Suprapubic skin (tissue), 3 donors: ENCODE measurements at regions not wholly inside any gene's neighbourhood (a gene's known extent, or its start where the extent isn't known, plus 50 kb on each side); places are given as distances from the start of the nearest gene placed in this dataset.

Source experiments
- POLR2A ChIP-seq, 2 donors: fragments of 450-650 bp; IDR thresholded peaks; one replicate each; pipeline ENCODE4 v1.6.1; 2017; ENCODE audit warnings: antibody characterized with exemption in 2 of 2, mild to moderate bottlenecking in 2 of 2, moderate library complexity in 2 of 2
- TF ChIP-seq, protein P1 (sequence below), 2 donors: fragments of 200-600 bp in 1 of 2; fragments of 450-650 bp in 1 of 2; sonication (generic) in 1 of 2; IDR thresholded peaks; one replicate each; pipeline ENCODE4 v1.5.1; 2016 to 2019; ENCODE audit warnings: antibody characterized with exemption in 2 of 2, mild to moderate bottlenecking in 1 of 2, moderate library complexity in 1 of 2

DNA sequence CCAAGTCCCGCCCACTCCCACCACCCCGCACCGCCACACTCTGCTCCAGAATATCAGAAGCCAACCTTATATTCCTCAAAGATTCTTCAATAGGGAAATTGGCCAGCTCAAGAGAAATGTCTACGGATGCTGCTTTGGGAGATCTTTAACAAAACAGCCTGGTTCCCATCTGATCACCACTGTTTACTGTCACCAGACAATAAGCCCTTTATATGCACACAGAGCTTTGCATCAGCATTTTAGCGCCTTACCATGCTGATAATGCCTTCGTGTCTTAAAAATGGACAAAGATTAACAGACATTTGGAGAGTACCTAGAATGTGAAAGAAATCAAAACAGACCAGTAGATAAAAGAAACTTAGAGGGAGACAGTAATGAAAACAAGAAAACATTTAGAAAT is 141.7 kb upstream of the SYT6 start:
- TF ChIP-seq, protein P1, sequence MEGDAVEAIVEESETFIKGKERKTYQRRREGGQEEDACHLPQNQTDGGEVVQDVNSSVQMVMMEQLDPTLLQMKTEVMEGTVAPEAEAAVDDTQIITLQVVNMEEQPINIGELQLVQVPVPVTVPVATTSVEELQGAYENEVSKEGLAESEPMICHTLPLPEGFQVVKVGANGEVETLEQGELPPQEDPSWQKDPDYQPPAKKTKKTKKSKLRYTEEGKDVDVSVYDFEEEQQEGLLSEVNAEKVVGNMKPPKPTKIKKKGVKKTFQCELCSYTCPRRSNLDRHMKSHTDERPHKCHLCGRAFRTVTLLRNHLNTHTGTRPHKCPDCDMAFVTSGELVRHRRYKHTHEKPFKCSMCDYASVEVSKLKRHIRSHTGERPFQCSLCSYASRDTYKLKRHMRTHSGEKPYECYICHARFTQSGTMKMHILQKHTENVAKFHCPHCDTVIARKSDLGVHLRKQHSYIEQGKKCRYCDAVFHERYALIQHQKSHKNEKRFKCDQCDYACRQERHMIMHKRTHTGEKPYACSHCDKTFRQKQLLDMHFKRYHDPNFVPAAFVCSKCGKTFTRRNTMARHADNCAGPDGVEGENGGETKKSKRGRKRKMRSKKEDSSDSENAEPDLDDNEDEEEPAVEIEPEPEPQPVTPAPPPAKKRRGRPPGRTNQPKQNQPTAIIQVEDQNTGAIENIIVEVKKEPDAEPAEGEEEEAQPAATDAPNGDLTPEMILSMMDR (IDR thresholded peaks at IDR 0.05): no peak
- no peak for TF ChIP-seq POLR2A (IDR thresholded peaks at IDR 0.05)
